ENCODE measurements at regions not wholly inside any gene's neighbourhood (a gene's known extent, or its start where the extent isn't known, plus 50 kb on each side); places are given as distances from the start of the nearest gene placed in this dataset.

DNA sequence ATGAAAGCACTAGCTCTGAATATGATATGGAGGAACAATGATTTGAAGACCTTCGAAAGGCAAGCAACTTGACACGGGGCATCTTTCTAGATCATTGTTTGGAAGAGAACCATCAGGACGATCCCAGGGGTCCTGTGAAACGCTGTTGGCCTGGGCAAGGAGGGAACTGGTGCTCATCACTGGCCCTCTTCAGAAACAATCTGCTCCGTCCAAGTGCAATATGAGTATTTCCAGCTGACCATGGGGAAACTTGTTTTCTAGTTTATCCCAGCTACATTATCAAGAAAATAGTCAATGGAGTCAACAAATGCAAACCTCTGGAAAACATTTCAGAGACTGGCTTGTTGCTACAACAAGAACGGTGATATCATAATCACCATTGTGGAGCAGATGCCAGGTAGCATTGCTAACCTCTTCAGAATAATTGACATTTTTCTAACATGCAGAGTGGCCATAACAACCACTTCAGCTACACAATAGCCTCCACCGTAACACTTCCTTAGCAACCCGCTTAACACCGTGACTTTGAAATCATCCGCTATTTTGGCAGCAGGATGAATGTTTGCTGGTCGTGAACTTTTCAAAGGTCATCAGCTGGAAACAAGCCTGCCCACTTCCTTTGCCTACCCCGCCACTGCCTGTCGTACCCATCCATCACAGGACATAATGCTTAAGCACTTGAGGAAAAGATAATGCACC, 112.0 kb upstream of the PDE10A start:
- TF ChIP-seq, protein P1, sequence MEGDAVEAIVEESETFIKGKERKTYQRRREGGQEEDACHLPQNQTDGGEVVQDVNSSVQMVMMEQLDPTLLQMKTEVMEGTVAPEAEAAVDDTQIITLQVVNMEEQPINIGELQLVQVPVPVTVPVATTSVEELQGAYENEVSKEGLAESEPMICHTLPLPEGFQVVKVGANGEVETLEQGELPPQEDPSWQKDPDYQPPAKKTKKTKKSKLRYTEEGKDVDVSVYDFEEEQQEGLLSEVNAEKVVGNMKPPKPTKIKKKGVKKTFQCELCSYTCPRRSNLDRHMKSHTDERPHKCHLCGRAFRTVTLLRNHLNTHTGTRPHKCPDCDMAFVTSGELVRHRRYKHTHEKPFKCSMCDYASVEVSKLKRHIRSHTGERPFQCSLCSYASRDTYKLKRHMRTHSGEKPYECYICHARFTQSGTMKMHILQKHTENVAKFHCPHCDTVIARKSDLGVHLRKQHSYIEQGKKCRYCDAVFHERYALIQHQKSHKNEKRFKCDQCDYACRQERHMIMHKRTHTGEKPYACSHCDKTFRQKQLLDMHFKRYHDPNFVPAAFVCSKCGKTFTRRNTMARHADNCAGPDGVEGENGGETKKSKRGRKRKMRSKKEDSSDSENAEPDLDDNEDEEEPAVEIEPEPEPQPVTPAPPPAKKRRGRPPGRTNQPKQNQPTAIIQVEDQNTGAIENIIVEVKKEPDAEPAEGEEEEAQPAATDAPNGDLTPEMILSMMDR (IDR thresholded peaks at IDR 0.05; ENCODE audit: insufficient read depth, low read length) = no peak
- TF ChIP-seq POLR2AphosphoS5 (IDR thresholded peaks at IDR 0.05; ENCODE audit: low read depth) (no peak), GABPA (IDR thresholded peaks at IDR 0.05; ENCODE audit: low read depth) (no peak)

Data from HL-60 (cell line).